Loucy (cell line): ENCODE measurements at regions not wholly inside any gene's neighbourhood (a gene's known extent, or its start where the extent isn't known, plus 50 kb on each side); places are given as distances from the start of the nearest gene placed in this dataset.
"Not testable (repeated sequence)": the region's sequence is repeated elsewhere in the genome, so short reads cannot be mapped to it uniquely, and the experiment has no call there.

Experiments
- EZH2phosphoT487 ChIP-seq: fragments of 200-600 bp; IDR thresholded peaks from 2 replicates; pipeline ENCODE4 v1.6.1; 2018; ENCODE audit warnings: antibody characterized with exemption, mild to moderate bottlenecking, moderate library complexity, borderline replicate concordance
- TF ChIP-seq, protein P1 (sequence below): fragments of 200-600 bp; sonication (generic); conservative IDR thresholded peaks from 2 replicates; pipeline ENCODE4 v1.5.1; 2014; ENCODE audit warnings: mild to moderate bottlenecking, antibody characterized with exemption, low read length

DNA sequence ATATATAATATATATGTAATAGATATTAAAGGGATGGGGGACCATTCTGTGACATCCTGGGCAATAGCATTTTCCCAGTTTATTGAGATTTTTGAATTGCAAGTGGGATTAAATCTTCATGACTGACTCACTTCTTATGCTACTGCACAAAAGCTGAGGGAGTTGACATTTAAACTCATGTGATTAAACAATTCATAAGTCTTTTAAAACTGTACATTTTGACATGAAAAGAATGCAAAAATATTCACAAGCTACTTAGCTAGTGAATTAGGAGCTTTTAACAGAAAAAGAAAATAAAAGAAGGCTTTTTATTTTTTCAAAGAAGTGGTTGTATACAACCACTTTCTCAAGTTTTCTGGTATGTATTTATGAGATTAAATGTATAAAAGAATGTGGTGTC, 179.4 kb upstream of the POMZP3 start:
- TF ChIP-seq, protein P1, sequence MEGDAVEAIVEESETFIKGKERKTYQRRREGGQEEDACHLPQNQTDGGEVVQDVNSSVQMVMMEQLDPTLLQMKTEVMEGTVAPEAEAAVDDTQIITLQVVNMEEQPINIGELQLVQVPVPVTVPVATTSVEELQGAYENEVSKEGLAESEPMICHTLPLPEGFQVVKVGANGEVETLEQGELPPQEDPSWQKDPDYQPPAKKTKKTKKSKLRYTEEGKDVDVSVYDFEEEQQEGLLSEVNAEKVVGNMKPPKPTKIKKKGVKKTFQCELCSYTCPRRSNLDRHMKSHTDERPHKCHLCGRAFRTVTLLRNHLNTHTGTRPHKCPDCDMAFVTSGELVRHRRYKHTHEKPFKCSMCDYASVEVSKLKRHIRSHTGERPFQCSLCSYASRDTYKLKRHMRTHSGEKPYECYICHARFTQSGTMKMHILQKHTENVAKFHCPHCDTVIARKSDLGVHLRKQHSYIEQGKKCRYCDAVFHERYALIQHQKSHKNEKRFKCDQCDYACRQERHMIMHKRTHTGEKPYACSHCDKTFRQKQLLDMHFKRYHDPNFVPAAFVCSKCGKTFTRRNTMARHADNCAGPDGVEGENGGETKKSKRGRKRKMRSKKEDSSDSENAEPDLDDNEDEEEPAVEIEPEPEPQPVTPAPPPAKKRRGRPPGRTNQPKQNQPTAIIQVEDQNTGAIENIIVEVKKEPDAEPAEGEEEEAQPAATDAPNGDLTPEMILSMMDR, result not testable (repeated sequence)
- not testable (repeated sequence) for TF ChIP-seq EZH2phosphoT487
